Pancreas (tissue), 10 donors: ENCODE measurements at regions not wholly inside any gene's neighbourhood (a gene's known extent, or its start where the extent isn't known, plus 50 kb on each side); places are given as distances from the start of the nearest gene placed in this dataset.
"Not testable (repeated sequence)": the region's sequence is repeated elsewhere in the genome, so short reads cannot be mapped to it uniquely, and the experiment has no call there.

Experiments used
- ATAC-seq, 4 donors: fragments of 200-7000 bp; cut with Tn5 transposase; one replicate each; pipeline versions ENCODE4 v1.8.0 to v1.9.1; 2020; ENCODE audit warnings: mild to moderate bottlenecking in 4 of 4, moderate library complexity in 4 of 4
- DNase-seq, 6 donors: peaks; one replicate each; pipeline ENCODE4 v3.0.0-alpha.2; 2020
- FAIRE-seq: peaks from 2 replicates; lab custom pipeline; 2012; peaks lifted over from hg19 to GRCh38; lab: Jason Lieb, UNC
- H3K27ac ChIP-seq, 4 donors: fragments of 200-600 bp; sonication (generic); 1 replicate in 3 of 4; 2 replicates in 1 of 4; pipeline versions ENCODE4 v1.5.0 to v1.8.0; 2020
- H3K27me3 ChIP-seq, 4 donors: fragments of 200-600 bp; one replicate each; pipeline ENCODE4 v1.8.0; 2021
- H3K36me3 ChIP-seq, 3 donors: fragments of 200-600 bp; sonication (generic) in 1 of 3; one replicate each; pipeline versions ENCODE4 v1.5.0 to v1.8.0; 2020 to 2021
- H3K4me1 ChIP-seq, 3 donors: fragments of 200-600 bp; one replicate each; pipeline ENCODE4 v1.8.0; 2021
- H3K4me3 ChIP-seq, 4 donors: fragments of 200-600 bp; sonication (generic) in 2 of 4; one replicate each; pipeline versions ENCODE4 v1.5.0 to v1.8.0; 2020 to 2021
- H3K9me3 ChIP-seq, 4 donors: fragments of 200-600 bp; one replicate each; pipeline ENCODE4 v1.8.0; 2021
- CTCF ChIP-seq, 4 donors: fragments of 200-600 bp; sonication (generic) in 3 of 4; IDR thresholded peaks; one replicate each; pipeline versions ENCODE4 v1.5.0 to v1.8.0; 2021; ENCODE audit warnings: antibody characterized with exemption in 4 of 4
- WGBS, 2 donors: extraction: QIAGEN DNeasy Blood & Tissue Kit; methylation state at CpG; one replicate each; pipeline ENCODE4 v1.1.7; 2013; 5-methylcytosine and 5-hydroxymethylcytosine counted together
- intact Hi-C, 3 donors: fragments of 100-400 bp; cut with DNase I; formaldehyde crosslinking; loops; one replicate each; pipeline versions ENCODE4 v1.11.1 to v1.14.2; 2022
- donor health status: healthy with polysubstance abuse.
- donor health status: DM: no; HTN: no; CAD: no; lungs with moderate emphysema.
- donor health status: DM: no; HTN: no; CAD: no.
- donor health status: control.
- donor health status: control.
- donor health status: Bipolar disorder and iron deficiency.
- donor health status: DM: yes; HTN: yes; CAD: no.
- donor health status: DM: no; HTN: no; CAD: no.
- donor health status: DM: no; HTN: no; CAD: no.
- donor health status: DM: yes; HTN: yes; CAD: no.

GRCh38 chr20:29874476-29875202 is 1382.8 kb upstream of the DEFB115 start:
- intact Hi-C loops, result loop anchor here in 1 of 3 donors (5.0 kb wide), 1 partner anchor 752 kb away; no protein-coding TSS in a partner anchor
- ATAC-seq (no peak), DNase-seq (peak in 2 of 6 donors; percentile 31 to 57), FAIRE-seq (no peak)
- Histone ChIP-seq H3K27ac (no peak overlapping the region), H3K4me1 (no peaks in the 10 kb centered on the region), H3K9me3 (no peaks in the 10 kb centered on the region), H3K27me3 (no peaks in the 10 kb centered on the region), H3K36me3 (no peaks in the 10 kb centered on the region), H3K4me3 (no peak overlapping the region)
- WGBS, 2 donors, result 69 to 75% methylated on average over 25 of the region's 25 CpGs
- no peak for TF ChIP-seq CTCF (IDR thresholded peaks at IDR 0.05)

- peak in 2 of 6 donors; percentile 53 for DNase-seq
- FAIRE-seq, H3K4me3 ChIP-seq, H3K27ac ChIP-seq, H3K4me1 ChIP-seq, H3K27me3 ChIP-seq, H3K36me3 ChIP-seq, H3K9me3 ChIP-seq: not testable (repeated sequence)
- 69 to 73% methylated on average over 27 of the region's 27 CpGs for WGBS, 2 donors
- intact Hi-C loops, result loop anchor here in 1 of 3 donors (5.0 kb wide), 1 partner anchor 753 kb away; no protein-coding TSS in a partner anchor
- peak in 1 of 4 donors; percentile 49 for ATAC-seq
Observed at GRCh38 chr20:29875321-29876083, 1382.0 kb upstream of the DEFB115 start.

GRCh38 chr20:29876084-29876910 is 1381.2 kb upstream of the DEFB115 start:
- DNase-seq, result peak in 2 of 6 donors; percentile 58 to 74

GRCh38 chr20:29876911-29877285 is 1380.6 kb upstream of the DEFB115 start:
- no peak for TF ChIP-seq CTCF (IDR thresholded peaks at IDR 0.05)
- Histone ChIP-seq H3K27ac (no peak overlapping the region), H3K9me3 (no peaks in the 10 kb centered on the region), H3K36me3 (no peaks in the 10 kb centered on the region), H3K4me1 (no peaks in the 10 kb centered on the region), H3K27me3 (no peaks in the 10 kb centered on the region), H3K4me3 (no peak overlapping the region)
- WGBS, 2 donors, result 70 to 71% methylated on average over 10 of the region's 10 CpGs
- ATAC-seq, result no peak
- intact Hi-C loops, result loop anchor here in 1 of 3 donors (5.0 kb wide), 1 partner anchor 755 kb away; no protein-coding TSS in a partner anchor
- peak in 2 of 6 donors; percentile 51 to 59 for DNase-seq
- no peak for FAIRE-seq

More at GRCh38 chr20:29876084-29876910, 1381.2 kb upstream of the DEFB115 start:
- not testable (repeated sequence) for H3K27ac ChIP-seq, H3K36me3 ChIP-seq, H3K4me1 ChIP-seq, ATAC-seq, H3K27me3 ChIP-seq, H3K4me3 ChIP-seq, H3K9me3 ChIP-seq, FAIRE-seq
- intact Hi-C loops, result loop anchor here in 1 of 3 donors (5.0 kb wide), 1 partner anchor 754 kb away; no protein-coding TSS in a partner anchor
- 79 to 80% methylated on average over 41 of the region's 41 CpGs for WGBS, 2 donors

GRCh38 chr20:29877411-29878280 is 1379.8 kb upstream of the DEFB115 start:
- not testable (repeated sequence) for H3K9me3 ChIP-seq, ATAC-seq, H3K4me1 ChIP-seq, H3K27ac ChIP-seq, H3K27me3 ChIP-seq, H3K36me3 ChIP-seq, FAIRE-seq, H3K4me3 ChIP-seq
- peak in 2 of 6 donors; percentile 48 to 58 for DNase-seq
- intact Hi-C loops, result loop anchor here in 1 of 3 donors (5.0 kb wide), 1 partner anchor 755 kb away; no protein-coding TSS in a partner anchor
- WGBS, 2 donors, result 50 to 56% methylated on average over 30 to 31 of the region's 31 CpGs
